GM19099 (cell line): ENCODE measurements at regions not wholly inside any gene's neighbourhood (a gene's known extent, or its start where the extent isn't known, plus 50 kb on each side); places are given as distances from the start of the nearest gene placed in this dataset.

Experiments
- POLR2A ChIP-seq: IDR thresholded peaks from 3 replicates; pipeline ENCODE4 v1.6.1; 2011; ENCODE audit warnings: low read depth; ENCODE audit not compliant: insufficient read length; ENCODE audit errors: extremely low read depth

DNA sequence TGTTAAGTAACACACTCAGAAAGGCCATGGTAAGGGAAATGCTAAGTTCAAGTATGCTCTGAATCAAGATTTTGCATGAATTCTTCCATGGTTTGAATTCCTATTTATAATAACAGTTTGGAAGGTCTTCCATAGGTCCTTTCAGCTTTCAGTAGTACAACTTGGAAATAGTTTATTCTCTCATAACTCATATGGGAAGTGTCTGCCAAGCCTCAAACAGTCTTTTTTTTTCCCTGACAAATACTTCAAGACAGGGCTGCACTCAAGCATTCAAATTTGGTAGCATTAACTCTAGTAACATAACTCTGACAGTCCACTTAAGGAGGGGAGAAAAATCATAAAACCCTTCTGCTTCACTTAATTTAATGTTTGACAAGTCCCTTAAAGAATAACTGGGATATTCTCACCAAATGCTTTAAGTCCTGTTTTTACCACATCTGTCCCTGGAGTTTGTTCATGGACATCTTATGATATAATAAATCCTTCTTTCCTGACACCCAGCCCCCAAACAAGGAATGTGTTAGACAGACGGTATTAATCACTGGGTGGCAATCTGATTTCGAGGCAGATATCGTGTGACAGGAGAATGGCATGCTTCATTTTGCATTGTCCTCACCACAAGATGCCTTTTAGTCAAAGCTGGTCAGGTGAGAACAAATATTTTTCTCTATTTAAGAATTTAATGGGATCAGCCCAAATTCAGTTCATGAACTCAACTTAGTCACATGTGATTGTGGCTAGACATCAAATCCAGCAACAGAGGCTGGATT, 165.7 kb downstream of the BMP4 start:
- TF ChIP-seq POLR2A: no peak

- TF ChIP-seq POLR2A: no peak
Measured at GRCh38 chr14:53788566-53788965, 168.1 kb downstream of the BMP4 start.

DNA sequence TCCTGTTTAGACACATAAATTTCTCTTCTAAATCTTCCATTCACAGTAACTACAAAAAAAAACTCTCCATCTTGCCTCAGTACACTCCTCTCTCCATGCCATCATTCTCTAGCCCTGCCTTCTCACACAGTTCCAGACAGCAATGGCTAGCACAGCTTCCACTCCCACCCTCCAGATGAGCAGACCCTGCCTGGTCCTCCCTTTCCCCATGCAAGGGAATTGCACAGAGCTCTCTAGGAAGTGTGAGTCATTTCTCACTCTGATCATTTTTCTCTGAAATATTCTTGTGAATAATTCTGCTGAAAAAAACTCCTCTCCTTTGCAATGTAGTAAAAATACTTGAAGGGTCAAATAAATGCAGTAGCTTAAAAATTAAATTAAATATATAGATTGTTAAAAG, 170.6 kb downstream of the BMP4 start:
- TF ChIP-seq POLR2A: no peak

DNA sequence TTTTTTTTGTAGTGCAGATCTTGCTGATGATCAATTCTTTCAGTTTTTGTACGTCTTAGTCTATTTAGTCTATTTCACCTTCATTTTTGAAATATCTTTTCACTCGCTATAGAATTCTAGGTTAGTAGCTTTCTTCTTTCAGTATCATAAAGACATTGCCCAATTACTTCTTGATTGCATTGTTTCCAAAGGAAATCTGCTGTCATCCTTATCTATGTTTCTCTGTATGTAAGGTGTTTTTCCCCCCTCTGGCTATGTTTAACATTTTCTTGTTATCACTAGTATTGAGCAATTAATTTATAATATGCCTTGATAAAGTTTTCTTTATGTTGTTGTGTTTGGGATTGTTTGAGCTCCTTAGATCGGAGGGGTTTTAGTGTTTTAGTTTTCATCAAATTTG, 171.9 kb downstream of the BMP4 start:
- TF ChIP-seq POLR2A: no peak

- no peak for TF ChIP-seq POLR2A
Measured at GRCh38 chr14:53783256-53783655, 173.4 kb downstream of the BMP4 start.

DNA sequence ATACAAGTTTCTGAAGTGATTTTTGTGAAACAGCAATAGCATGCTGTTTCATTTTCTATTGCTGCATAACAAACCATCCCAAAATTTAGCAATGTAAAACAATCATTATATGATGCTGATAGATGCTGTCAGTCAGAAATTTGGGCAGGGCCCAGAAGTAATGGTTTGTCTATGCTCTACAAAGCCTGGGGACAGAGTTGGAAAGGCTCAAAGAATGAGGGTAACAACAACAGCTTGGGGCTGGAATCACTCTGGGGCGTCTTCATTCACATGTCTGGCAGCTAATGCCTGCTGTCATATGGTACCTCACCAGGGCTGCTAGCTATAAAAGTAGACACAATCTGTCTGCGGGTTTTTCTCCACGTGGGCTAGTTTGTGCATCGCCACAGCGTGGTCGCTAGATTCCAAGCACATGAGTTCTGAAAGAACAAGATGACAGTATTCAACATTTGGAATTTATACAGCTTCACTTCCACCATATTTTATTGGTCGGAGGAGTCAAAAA, 176.5 kb downstream of the BMP4 start:
- TF ChIP-seq POLR2A: no peak

DNA sequence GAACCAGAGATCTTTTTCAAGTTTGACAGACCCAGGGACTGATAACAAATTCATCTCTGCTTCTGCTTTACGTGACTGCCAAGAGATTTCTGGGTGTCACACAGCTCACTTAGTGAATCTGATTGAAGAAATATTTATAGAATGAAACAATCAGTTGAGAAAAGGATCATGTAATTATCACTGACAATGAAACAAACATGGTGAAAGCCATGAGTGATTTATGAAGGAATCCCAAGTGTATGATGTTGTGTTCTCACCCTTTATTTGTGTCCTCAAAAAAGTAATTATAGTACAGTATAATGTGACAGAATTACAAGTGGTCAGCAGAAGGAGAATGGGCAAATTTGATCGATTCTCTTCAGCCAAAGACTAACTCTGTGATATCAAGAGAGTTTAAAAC, 177.3 kb downstream of the BMP4 start:
- no peak for TF ChIP-seq POLR2A

DNA sequence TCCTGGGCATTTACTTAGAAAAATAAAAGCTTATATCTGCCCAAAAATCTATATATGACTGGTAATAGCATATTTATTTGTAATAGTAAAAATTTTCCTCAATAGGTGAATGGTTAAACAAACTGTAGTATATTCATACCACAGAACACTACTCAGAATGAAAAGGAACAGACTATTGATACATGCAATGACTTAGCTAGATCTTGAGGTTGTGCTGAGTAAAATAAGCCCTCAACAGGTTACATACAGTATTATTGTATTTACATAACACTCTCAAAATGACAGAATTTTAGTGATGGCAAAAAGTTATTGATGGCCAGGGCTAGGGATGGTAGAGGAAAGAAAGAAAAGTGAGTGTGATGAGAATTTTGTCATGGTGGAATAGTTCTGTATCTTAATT, 178.4 kb downstream of the BMP4 start:
- no peak for TF ChIP-seq POLR2A

DNA sequence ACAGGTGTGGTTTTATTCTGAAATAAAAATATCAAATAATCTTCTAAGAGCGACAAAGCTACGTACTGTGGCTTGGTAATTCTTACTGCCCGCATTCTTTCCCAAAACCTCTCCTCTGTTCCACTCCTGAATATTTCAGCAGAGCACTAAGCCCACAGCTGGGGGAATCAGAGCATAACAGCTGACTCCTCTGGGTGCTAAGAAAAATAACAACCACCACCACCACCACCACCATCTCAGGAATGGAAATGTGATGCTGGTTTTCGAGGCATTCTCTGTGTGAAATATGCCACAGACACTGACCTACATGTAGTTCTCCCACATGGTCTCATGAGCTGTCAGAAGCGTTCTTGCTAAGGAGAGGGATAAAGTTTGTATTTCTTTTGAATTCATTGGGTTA, 183.7 kb downstream of the BMP4 start:
- TF ChIP-seq POLR2A: no peak

- TF ChIP-seq POLR2A: no peak
Measured at GRCh38 chr14:53767566-53767965, 189.1 kb downstream of the BMP4 start.

GRCh38 chr14:53766601-53767000, 190.0 kb downstream of the BMP4 start:
- no peak for TF ChIP-seq POLR2A

- no peak for TF ChIP-seq POLR2A
Measured at GRCh38 chr14:53766106-53766505, 190.5 kb downstream of the BMP4 start.

DNA sequence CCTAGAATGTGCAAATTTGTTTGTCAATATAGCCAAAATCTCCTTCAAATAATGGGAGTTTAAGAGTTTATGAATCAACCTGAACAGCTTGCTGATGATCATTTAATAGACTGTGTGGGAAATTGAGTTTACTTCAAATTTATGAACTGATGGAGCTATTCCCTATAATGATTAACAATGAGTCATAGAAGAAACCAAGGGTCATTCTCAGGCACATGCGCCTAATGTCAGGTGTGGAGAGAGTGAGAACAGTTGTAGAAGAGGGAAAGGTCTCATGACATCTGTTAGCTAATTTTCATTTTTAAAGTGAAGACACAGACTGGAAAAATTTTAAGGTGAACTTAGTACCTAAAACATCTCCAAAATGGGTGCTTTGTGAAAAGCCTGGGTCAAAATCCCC, 191.8 kb downstream of the BMP4 start:
- TF ChIP-seq POLR2A: no peak

- TF ChIP-seq POLR2A: no peak
Measured at GRCh38 chr14:53758141-53758540, 198.5 kb downstream of the BMP4 start.

GRCh38 chr14:53757732-53758131, 198.9 kb downstream of the BMP4 start:
- no peak for TF ChIP-seq POLR2A

- TF ChIP-seq POLR2A: no peak
Measured at GRCh38 chr14:53751650-53752049, 205.0 kb downstream of the BMP4 start.

DNA sequence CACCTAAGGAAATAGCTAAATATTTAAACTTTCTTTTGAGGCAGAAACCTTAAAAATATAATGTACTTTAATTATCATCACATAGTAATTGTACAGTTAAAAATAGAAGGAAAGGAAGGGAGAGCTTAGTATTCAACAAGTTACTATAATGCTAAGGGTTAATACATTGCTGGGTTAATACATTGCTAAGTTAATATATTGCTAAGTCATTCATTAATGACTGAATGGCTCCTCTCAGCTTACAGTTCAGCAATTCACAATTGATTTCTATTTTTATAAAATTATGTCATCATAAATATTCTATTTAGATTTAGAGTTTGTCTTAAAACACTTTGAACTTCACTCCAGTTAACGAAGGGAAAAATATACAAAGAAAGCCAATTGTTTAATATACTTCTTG, 207.9 kb downstream of the BMP4 start:
- TF ChIP-seq POLR2A: no peak
